Activated CD4-positive, alpha-beta memory T cell treated with anti-CD3 and anti-CD28 coated beads, Interleukin-2, amount 10 ng/mL, durations not matched to agents 7 days and 5 days (primary cell): ENCODE measurements at regions not wholly inside any gene's neighbourhood (a gene's known extent, or its start where the extent isn't known, plus 50 kb on each side); places are given as distances from the start of the nearest gene placed in this dataset.

ENCODE experiments used
- CTCF ChIA-PET: fragments of 350-600 bp; sonication (Branson Sonifier 250); formaldehyde crosslinking; loops from one replicate; lab custom pipeline; 2021; ENCODE audit warnings: antibody characterized with exemption, inconsistent platforms; lab: Charles Lee
- POLR2A ChIA-PET: fragments of 350-600 bp; sonication (Branson Sonifier 250); formaldehyde crosslinking; loops from one replicate; lab custom pipeline; 2021; ENCODE audit warnings: antibody characterized with exemption; lab: Charles Lee
- DNase-seq: peaks from one replicate; pipeline ENCODE4 v3.0.0-alpha.2; 2020
- H3K27ac Mint-ChIP-seq: one replicate; pipeline ENCODE4 v1.8.0; 2021; ENCODE audit warnings: mild to moderate bottlenecking, mixed read lengths
- H3K27me3 Mint-ChIP-seq: one replicate; pipeline ENCODE4 v1.8.0; 2021; ENCODE audit warnings: mixed read lengths
- H3K36me3 Mint-ChIP-seq: one replicate; pipeline ENCODE4 v1.8.0; 2021; ENCODE audit warnings: low read depth, mixed read lengths
- H3K4me1 Mint-ChIP-seq: one replicate; pipeline ENCODE4 v1.8.0; 2021; ENCODE audit warnings: mixed read lengths
- H3K4me3 Mint-ChIP-seq: one replicate; pipeline ENCODE4 v1.8.0; 2021; ENCODE audit warnings: mild to moderate bottlenecking, mixed read lengths
- H3K9me3 Mint-ChIP-seq: one replicate; pipeline ENCODE4 v1.8.0; 2021; ENCODE audit warnings: mixed read lengths

- H3K4me1 Mint-ChIP-seq = no peaks in the 10 kb centered on the region
Observed at GRCh38 chr20:61120595-61121515, 131.2 kb upstream of the CDH4 start.

GRCh38 chr20:61121661-61122060 lies 130.4 kb upstream of the CDH4 start:
- no peak overlapping the region for H3K27ac Mint-ChIP-seq
- POLR2A ChIA-PET = no interaction called here
- no peaks in the 10 kb centered on the region for H3K27me3 Mint-ChIP-seq
- H3K4me1 Mint-ChIP-seq = no peaks in the 10 kb centered on the region
- no peaks in the 10 kb centered on the region for H3K9me3 Mint-ChIP-seq
- DNase-seq = no peak
- no peaks in the 10 kb centered on the region for H3K36me3 Mint-ChIP-seq
- H3K4me3 Mint-ChIP-seq = no peak overlapping the region
- CTCF ChIA-PET = no interaction called here

More at GRCh38 chr20:61120595-61121515, 131.2 kb upstream of the CDH4 start:
- no peaks in the 10 kb centered on the region for H3K9me3 Mint-ChIP-seq
- no peaks in the 10 kb centered on the region for H3K27me3 Mint-ChIP-seq
- H3K27ac Mint-ChIP-seq = no peak overlapping the region
- POLR2A ChIA-PET = no interaction called here
- H3K36me3 Mint-ChIP-seq = no peaks in the 10 kb centered on the region
- CTCF ChIA-PET = no interaction called here
- H3K4me3 Mint-ChIP-seq = no peak overlapping the region
- peak; percentile 22 for DNase-seq

- Mint-ChIP-seq H3K27me3 (no peaks in the 10 kb centered on the region), H3K4me3 (no peak overlapping the region), H3K9me3 (no peaks in the 10 kb centered on the region), H3K4me1 (no peaks in the 10 kb centered on the region), H3K36me3 (no peaks in the 10 kb centered on the region), H3K27ac (no peak overlapping the region)
- DNase-seq = no peak
- CTCF ChIA-PET = no interaction called here
- POLR2A ChIA-PET = no interaction called here
Observed at GRCh38 chr20:61123286-61123685, 128.8 kb upstream of the CDH4 start.

- no peaks in the 10 kb centered on the region for H3K9me3 Mint-ChIP-seq
- no peak for DNase-seq
- no peaks in the 10 kb centered on the region for H3K36me3 Mint-ChIP-seq
- H3K4me1 Mint-ChIP-seq = no peaks in the 10 kb centered on the region
- CTCF ChIA-PET = no interaction called here
- H3K27ac Mint-ChIP-seq = no peak overlapping the region
- H3K27me3 Mint-ChIP-seq = no peaks in the 10 kb centered on the region
- no peak overlapping the region for H3K4me3 Mint-ChIP-seq
- POLR2A ChIA-PET = no interaction called here
Observed at GRCh38 chr20:61123751-61124368, 128.2 kb upstream of the CDH4 start.

GRCh38 chr20:61125076-61125475 lies 127.0 kb upstream of the CDH4 start:
- no peaks in the 10 kb centered on the region for H3K36me3 Mint-ChIP-seq
- no peak overlapping the region for H3K27ac Mint-ChIP-seq
- ChIA-PET CTCF (no interaction called here), POLR2A (no interaction called here)
- H3K9me3 Mint-ChIP-seq = no peaks in the 10 kb centered on the region
- H3K4me3 Mint-ChIP-seq = no peak overlapping the region
- DNase-seq = no peak
- H3K27me3 Mint-ChIP-seq = no peaks in the 10 kb centered on the region
- no peaks in the 10 kb centered on the region for H3K4me1 Mint-ChIP-seq

GRCh38 chr20:61125546-61126180 lies 126.4 kb upstream of the CDH4 start:
- Mint-ChIP-seq H3K27ac (no peak overlapping the region), H3K9me3 (no peaks in the 10 kb centered on the region), H3K4me3 (no peak overlapping the region), H3K4me1 (no peaks in the 10 kb centered on the region), H3K27me3 (no peaks in the 10 kb centered on the region), H3K36me3 (no peaks in the 10 kb centered on the region)
- CTCF ChIA-PET = no interaction called here
- DNase-seq = no peak
- POLR2A ChIA-PET = no interaction called here

- H3K4me1 Mint-ChIP-seq = no peaks in the 10 kb centered on the region
- CTCF ChIA-PET = no interaction called here
Observed at GRCh38 chr20:61126369-61127195, 125.5 kb upstream of the CDH4 start.

GRCh38 chr20:61127311-61128039 lies 124.6 kb upstream of the CDH4 start:
- no peak for DNase-seq
- no peaks in the 10 kb centered on the region for H3K27me3 Mint-ChIP-seq
- H3K36me3 Mint-ChIP-seq = no peaks in the 10 kb centered on the region
- H3K27ac Mint-ChIP-seq = no peak overlapping the region
- no peaks in the 10 kb centered on the region for H3K9me3 Mint-ChIP-seq
- ChIA-PET POLR2A (no interaction called here), CTCF (no interaction called here)
- no peaks in the 10 kb centered on the region for H3K4me1 Mint-ChIP-seq
- H3K4me3 Mint-ChIP-seq = no peak overlapping the region

More at GRCh38 chr20:61126369-61127195, 125.5 kb upstream of the CDH4 start:
- DNase-seq = no peak
- Mint-ChIP-seq H3K27ac (no peak overlapping the region), H3K27me3 (no peaks in the 10 kb centered on the region), H3K9me3 (no peaks in the 10 kb centered on the region), H3K4me3 (no peak overlapping the region), H3K36me3 (no peaks in the 10 kb centered on the region)
- POLR2A ChIA-PET = no interaction called here

- Mint-ChIP-seq H3K9me3 (no peaks in the 10 kb centered on the region), H3K27me3 (no peaks in the 10 kb centered on the region), H3K27ac (no peak overlapping the region), H3K4me3 (no peak overlapping the region), H3K4me1 (no peaks in the 10 kb centered on the region), H3K36me3 (no peaks in the 10 kb centered on the region)
- ChIA-PET POLR2A (no interaction called here), CTCF (no interaction called here)
- DNase-seq = no peak
Observed at GRCh38 chr20:61128701-61129269, 123.3 kb upstream of the CDH4 start.

- no peaks in the 10 kb centered on the region for H3K4me1 Mint-ChIP-seq
- H3K9me3 Mint-ChIP-seq = no peaks in the 10 kb centered on the region
- H3K27ac Mint-ChIP-seq = no peak overlapping the region
- CTCF ChIA-PET = no interaction called here
- H3K4me3 Mint-ChIP-seq = no peak overlapping the region
- no peaks in the 10 kb centered on the region for H3K36me3 Mint-ChIP-seq
- POLR2A ChIA-PET = no interaction called here
- no peak for DNase-seq
- H3K27me3 Mint-ChIP-seq = no peaks in the 10 kb centered on the region
Observed at GRCh38 chr20:61129311-61129710, 122.8 kb upstream of the CDH4 start.

GRCh38 chr20:61130156-61130555 lies 121.9 kb upstream of the CDH4 start:
- Mint-ChIP-seq H3K36me3 (no peaks in the 10 kb centered on the region), H3K27me3 (no peaks in the 10 kb centered on the region), H3K4me3 (no peak overlapping the region), H3K27ac (no peak overlapping the region), H3K4me1 (no peaks in the 10 kb centered on the region), H3K9me3 (no peaks in the 10 kb centered on the region)
- ChIA-PET CTCF (no interaction called here), POLR2A (no interaction called here)
- DNase-seq = no peak

- H3K36me3 Mint-ChIP-seq = no peaks in the 10 kb centered on the region
- no peaks in the 10 kb centered on the region for H3K4me1 Mint-ChIP-seq
- H3K4me3 Mint-ChIP-seq = no peak overlapping the region
- no peak for DNase-seq
- H3K27me3 Mint-ChIP-seq = no peaks in the 10 kb centered on the region
- no peaks in the 10 kb centered on the region for H3K9me3 Mint-ChIP-seq
- H3K27ac Mint-ChIP-seq = no peak overlapping the region
- POLR2A ChIA-PET = no interaction called here
- CTCF ChIA-PET = no interaction called here
Observed at GRCh38 chr20:61131944-61132343, 120.1 kb upstream of the CDH4 start.
